ENCODE measurements at regions not wholly inside any gene's neighbourhood (a gene's known extent, or its start where the extent isn't known, plus 50 kb on each side); places are given as distances from the start of the nearest gene placed in this dataset.
"Not testable (repeated sequence)": the region's sequence is repeated elsewhere in the genome, so short reads cannot be mapped to it uniquely, and the experiment has no call there.

DNA sequence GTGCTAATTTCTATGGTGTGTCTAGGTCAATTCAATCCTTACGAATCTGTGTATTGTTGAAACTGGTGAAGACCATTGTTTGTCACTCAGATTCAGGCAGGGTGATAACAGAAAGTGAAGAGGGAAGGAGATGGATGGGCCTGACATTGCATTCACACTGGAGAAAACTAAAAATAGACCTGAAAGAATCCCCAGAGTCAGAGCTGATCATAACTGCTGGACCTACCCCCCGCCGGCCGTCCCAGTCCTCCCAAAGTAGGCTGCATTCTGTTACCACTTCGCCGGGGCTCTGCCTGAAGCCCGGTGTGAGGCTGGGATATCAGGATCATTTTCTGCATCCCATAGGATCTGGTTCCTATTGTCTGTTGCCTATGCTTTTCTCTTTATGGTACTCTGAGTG lies 121.1 kb downstream of the NUF2 start:
- DNase-seq: no peak
- H3K27ac Mint-ChIP-seq: no peak overlapping the region
- intact Hi-C loops (cut with micrococcal nuclease): no loop called here
- H3K27me3 Mint-ChIP-seq: no peaks in the 10 kb centered on the region
- H3K9me3 Mint-ChIP-seq: no peaks in the 10 kb centered on the region
- H3K4me1 Mint-ChIP-seq: no peaks in the 10 kb centered on the region
- H3K36me3 Mint-ChIP-seq (ENCODE audit: low read depth): no peaks in the 10 kb centered on the region
- no peak overlapping the region for H3K4me3 Mint-ChIP-seq

GRCh38 chr1:163443863-163444262 lies 122.1 kb downstream of the NUF2 start:
- H3K27ac Mint-ChIP-seq: no peak overlapping the region
- H3K4me3 Mint-ChIP-seq: no peak overlapping the region
- intact Hi-C loops (cut with micrococcal nuclease): no loop called here
- H3K36me3 Mint-ChIP-seq (ENCODE audit: low read depth): no peaks in the 10 kb centered on the region
- no peaks in the 10 kb centered on the region for H3K4me1 Mint-ChIP-seq
- H3K27me3 Mint-ChIP-seq: no peaks in the 10 kb centered on the region
- no peaks in the 10 kb centered on the region for H3K9me3 Mint-ChIP-seq
- DNase-seq: no peak

GRCh38 chr1:163444665-163445064 lies 122.9 kb downstream of the NUF2 start:
- intact Hi-C loops (cut with micrococcal nuclease): no loop called here
- Mint-ChIP-seq H3K27me3 (no peaks in the 10 kb centered on the region), H3K36me3 (ENCODE audit: low read depth) (no peaks in the 10 kb centered on the region), H3K4me1 (no peaks in the 10 kb centered on the region), H3K9me3 (no peaks in the 10 kb centered on the region), H3K4me3 (no peak overlapping the region), H3K27ac (no peak overlapping the region)
- no peak for DNase-seq

- Mint-ChIP-seq H3K4me1 (no peaks in the 10 kb centered on the region), H3K9me3 (no peaks in the 10 kb centered on the region), H3K4me3 (no peak overlapping the region), H3K27me3 (no peaks in the 10 kb centered on the region), H3K27ac (no peak overlapping the region), H3K36me3 (ENCODE audit: low read depth) (no peaks in the 10 kb centered on the region)
- intact Hi-C loops (cut with micrococcal nuclease): no loop called here
- DNase-seq: no peak
These were observed 129.2 kb downstream of the NUF2 start for GRCh38 chr1:163450986-163451385.

- Mint-ChIP-seq H3K4me3 (no peak overlapping the region), H3K9me3 (no peaks in the 10 kb centered on the region), H3K27me3 (no peaks in the 10 kb centered on the region), H3K4me1 (no peaks in the 10 kb centered on the region), H3K27ac (no peak overlapping the region), H3K36me3 (ENCODE audit: low read depth) (no peaks in the 10 kb centered on the region)
- no peak for DNase-seq
- intact Hi-C loops (cut with micrococcal nuclease): no loop called here
These were observed 137.8 kb downstream of the NUF2 start for GRCh38 chr1:163459539-163459938.

- Mint-ChIP-seq H3K27ac (no peak overlapping the region), H3K4me1 (no peaks in the 10 kb centered on the region), H3K36me3 (ENCODE audit: low read depth) (no peaks in the 10 kb centered on the region), H3K9me3 (no peaks in the 10 kb centered on the region), H3K27me3 (no peaks in the 10 kb centered on the region), H3K4me3 (no peak overlapping the region)
- intact Hi-C loops (cut with micrococcal nuclease): no loop called here
- DNase-seq: no peak
These were observed 145.5 kb downstream of the NUF2 start for GRCh38 chr1:163467289-163467688.

DNA sequence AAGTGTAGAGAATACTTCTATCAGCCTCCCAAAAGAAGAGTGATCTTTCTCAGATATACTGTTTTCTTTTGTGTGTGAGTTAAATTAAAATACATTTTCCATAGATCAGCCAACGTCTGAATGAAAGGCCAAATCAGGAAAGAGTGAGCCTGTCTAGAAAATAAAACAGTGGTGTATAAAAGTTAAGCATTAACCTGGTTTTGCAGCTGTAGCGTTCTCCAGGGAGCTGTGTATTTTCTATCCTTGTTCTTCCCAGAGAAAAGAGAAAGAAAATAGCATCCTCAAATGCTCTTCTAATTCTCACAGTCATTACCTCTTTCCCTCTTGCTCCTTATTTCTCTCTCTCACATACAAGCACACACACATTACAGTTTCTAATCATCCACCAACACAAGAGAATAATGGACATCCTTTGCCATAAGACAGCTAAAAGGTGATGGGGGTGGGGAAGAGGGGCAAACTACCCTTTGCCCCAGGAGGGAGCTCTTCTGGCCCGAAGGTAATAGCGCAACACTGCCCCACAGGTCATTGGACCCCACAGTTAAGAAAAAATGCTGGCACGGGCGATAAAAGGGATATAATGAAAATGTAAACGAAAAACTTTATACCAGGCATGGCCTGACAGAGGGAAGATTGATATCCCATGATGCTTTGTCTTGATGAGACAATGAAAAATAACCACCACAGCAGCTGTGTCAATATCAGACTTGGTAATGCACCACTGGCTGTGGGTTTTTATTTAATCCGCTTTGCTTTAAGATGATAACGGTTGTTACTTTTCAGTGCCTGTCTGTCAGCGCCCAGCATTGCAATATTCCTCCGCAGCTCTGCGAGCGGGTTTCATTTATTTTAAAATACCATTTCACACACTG lies 150.3 kb downstream of the NUF2 start:
- Mint-ChIP-seq H3K4me1 (no peaks in the 10 kb centered on the region), H3K36me3 (ENCODE audit: low read depth) (no peaks in the 10 kb centered on the region), H3K27me3 (no peaks in the 10 kb centered on the region), H3K27ac (no peak overlapping the region), H3K4me3 (no peak overlapping the region), H3K9me3 (no peaks in the 10 kb centered on the region)
- intact Hi-C loops (cut with micrococcal nuclease): no loop called here
- DNase-seq: no peak

- no peaks in the 10 kb centered on the region for H3K27me3 Mint-ChIP-seq
- no peak overlapping the region for H3K27ac Mint-ChIP-seq
- no peak for DNase-seq
- H3K4me3 Mint-ChIP-seq: no peak overlapping the region
- H3K36me3 Mint-ChIP-seq (ENCODE audit: low read depth): no peaks in the 10 kb centered on the region
- H3K4me1 Mint-ChIP-seq: no peaks in the 10 kb centered on the region
- H3K9me3 Mint-ChIP-seq: no peaks in the 10 kb centered on the region
- intact Hi-C loops (cut with micrococcal nuclease): no loop called here
These were observed 151.0 kb downstream of the NUF2 start for GRCh38 chr1:163472651-163473248.

DNA sequence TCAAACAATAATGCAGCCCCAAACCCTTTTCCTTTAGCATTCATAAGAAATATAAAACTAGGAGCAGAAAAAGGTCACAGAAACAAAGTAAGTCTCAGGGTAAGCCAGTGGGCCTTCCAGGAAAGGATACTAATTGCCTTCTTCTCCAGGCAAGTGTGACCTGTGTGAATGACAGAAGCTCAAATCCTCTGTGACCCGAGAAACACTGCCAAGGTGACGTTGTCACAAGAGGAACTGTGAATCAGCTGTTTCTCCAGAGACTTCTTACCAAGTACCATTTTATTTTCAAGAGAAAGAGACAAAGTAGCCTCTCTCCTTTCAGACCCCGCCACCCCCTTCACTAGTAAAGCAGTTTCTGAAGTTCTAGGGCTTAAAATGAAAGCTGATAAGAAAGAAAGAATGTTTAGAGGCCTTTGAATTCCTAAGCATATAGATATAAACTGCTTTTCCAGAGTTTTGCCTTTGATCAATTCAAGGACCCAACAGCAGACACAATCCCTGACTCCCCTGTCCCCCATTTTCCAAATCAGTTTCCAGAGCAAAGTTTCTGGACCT lies 155.6 kb downstream of the NUF2 start:
- H3K27me3 Mint-ChIP-seq: no peaks in the 10 kb centered on the region
- DNase-seq: no peak
- no peak overlapping the region for H3K27ac Mint-ChIP-seq
- peaks cover 5% of the 10 kb centered on the region for H3K9me3 Mint-ChIP-seq
- no peaks in the 10 kb centered on the region for H3K4me1 Mint-ChIP-seq
- no peak overlapping the region for H3K4me3 Mint-ChIP-seq
- intact Hi-C loops (cut with micrococcal nuclease): no loop called here
- H3K36me3 Mint-ChIP-seq (ENCODE audit: low read depth): no peaks in the 10 kb centered on the region

DNA sequence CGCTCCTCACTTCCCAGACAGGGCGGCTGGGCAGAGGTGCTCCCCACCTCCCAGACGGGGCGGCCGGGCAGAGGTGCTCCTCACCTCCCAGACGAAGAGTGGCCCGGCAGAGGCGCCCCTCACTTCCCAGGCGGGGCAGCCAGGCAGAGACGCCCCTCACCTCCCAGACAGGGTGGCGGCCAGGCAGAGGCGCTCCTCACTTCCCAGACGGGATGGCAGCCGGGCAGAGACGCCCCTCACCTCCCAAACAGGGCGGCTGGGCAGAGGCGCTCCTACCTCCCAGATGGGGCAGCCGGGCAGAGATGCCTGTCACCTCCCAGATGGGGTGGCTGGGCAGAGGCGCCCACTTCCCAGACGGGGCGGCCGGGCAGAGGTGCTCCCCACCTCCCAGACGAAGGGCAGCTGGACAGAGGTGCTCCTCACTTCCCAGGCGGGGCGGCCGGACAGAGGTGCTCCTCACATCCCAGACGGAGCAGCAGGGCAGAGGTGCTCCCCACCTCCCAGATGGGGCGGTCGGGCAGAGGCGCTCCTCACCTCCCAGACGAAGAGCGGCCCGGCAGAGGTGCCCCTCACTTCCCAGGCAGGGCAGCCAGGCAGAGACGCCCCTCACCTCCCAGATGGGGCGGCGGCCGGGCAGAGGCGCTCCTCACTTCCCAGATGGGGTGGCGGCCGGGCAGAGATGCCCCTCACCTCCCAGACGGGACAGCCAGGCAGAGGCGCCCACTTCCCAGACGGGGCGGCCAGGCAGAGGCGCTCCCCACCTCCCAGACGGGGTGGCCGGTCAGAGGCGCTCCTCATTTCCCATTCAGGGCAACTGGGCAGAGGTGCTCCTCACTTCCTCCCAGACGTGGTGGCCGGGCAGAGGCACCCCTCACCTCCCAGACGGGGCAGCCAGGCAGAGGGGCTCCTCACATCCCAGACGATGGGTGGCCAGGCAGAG lies 176.9 kb downstream of the NUF2 start:
- H3K4me1 Mint-ChIP-seq: not testable (repeated sequence)

GRCh38 chr1:163504331-163504978 lies 182.7 kb downstream of the NUF2 start:
- Mint-ChIP-seq H3K36me3 (ENCODE audit: low read depth) (no peaks in the 10 kb centered on the region), H3K27me3 (no peaks in the 10 kb centered on the region), H3K27ac (no peak overlapping the region), H3K9me3 (no peaks in the 10 kb centered on the region), H3K4me1 (no peaks in the 10 kb centered on the region), H3K4me3 (no peak overlapping the region)
- no peak for DNase-seq
- intact Hi-C loops (cut with micrococcal nuclease): no loop called here

More for the DNA sequence above, 176.9 kb downstream of the NUF2 start:
- H3K9me3 Mint-ChIP-seq; H3K27ac Mint-ChIP-seq; H3K4me3 Mint-ChIP-seq; H3K27me3 Mint-ChIP-seq; intact Hi-C loops (cut with micrococcal nuclease); DNase-seq; H3K36me3 Mint-ChIP-seq (ENCODE audit: low read depth): not testable (repeated sequence)

DNA sequence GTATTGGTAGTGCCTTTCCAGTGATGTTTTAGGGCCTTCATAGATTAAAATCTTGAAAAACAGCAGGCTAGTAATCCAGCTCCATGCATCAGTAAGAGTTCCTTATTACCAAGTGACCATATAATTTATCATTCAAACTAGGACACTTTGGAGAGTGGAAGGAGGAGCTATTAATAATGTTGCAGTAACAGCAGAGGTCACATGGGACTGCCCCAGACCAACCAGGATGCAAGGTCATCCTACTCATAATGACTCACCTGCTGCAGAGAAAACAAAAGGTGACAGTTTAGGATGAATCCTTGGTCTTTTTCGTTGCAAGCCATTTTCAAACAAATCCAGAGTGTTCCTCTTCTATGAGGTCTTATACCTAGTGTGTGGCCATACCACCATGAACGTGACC lies 187.4 kb downstream of the NUF2 start:
- Mint-ChIP-seq H3K27me3 (no peaks in the 10 kb centered on the region), H3K36me3 (ENCODE audit: low read depth) (no peaks in the 10 kb centered on the region), H3K4me1 (no peaks in the 10 kb centered on the region), H3K4me3 (no peak overlapping the region), H3K9me3 (no peaks in the 10 kb centered on the region), H3K27ac (no peak overlapping the region)
- intact Hi-C loops (cut with micrococcal nuclease): no loop called here
- no peak for DNase-seq

- intact Hi-C loops (cut with micrococcal nuclease): no loop called here
- DNase-seq: no peak
- no peaks in the 10 kb centered on the region for H3K36me3 Mint-ChIP-seq (ENCODE audit: low read depth)
- H3K27ac Mint-ChIP-seq: no peak overlapping the region
- no peaks in the 10 kb centered on the region for H3K4me1 Mint-ChIP-seq
- H3K9me3 Mint-ChIP-seq: no peaks in the 10 kb centered on the region
- H3K4me3 Mint-ChIP-seq: no peak overlapping the region
- H3K27me3 Mint-ChIP-seq: no peaks in the 10 kb centered on the region
These were observed 190.7 kb downstream of the NUF2 start for GRCh38 chr1:163512349-163512989.

Measured in activated CD4-positive, alpha-beta T cell treated with anti-CD3 and anti-CD28 coated beads, Interleukin-2, amount 10 ng/mL, durations not matched to agents 24 days and 14 days (primary cell).